GM19324 (cell line): ENCODE measurements at regions not wholly inside any gene's neighbourhood (a gene's known extent, or its start where the extent isn't known, plus 50 kb on each side); places are given as distances from the start of the nearest gene placed in this dataset.
"Not testable (repeated sequence)": the region's sequence is repeated elsewhere in the genome, so short reads cannot be mapped to it uniquely, and the experiment has no call there.

Source experiments
- ATAC-seq: cut with Tn5 transposase; IDR thresholded peaks from one replicate; pipeline ENCODE4 v1.9.1; 2021; ENCODE audit warnings: mild to moderate bottlenecking, moderate library complexity; ENCODE audit not compliant: unreplicated experiment, low FRiP score

DNA sequence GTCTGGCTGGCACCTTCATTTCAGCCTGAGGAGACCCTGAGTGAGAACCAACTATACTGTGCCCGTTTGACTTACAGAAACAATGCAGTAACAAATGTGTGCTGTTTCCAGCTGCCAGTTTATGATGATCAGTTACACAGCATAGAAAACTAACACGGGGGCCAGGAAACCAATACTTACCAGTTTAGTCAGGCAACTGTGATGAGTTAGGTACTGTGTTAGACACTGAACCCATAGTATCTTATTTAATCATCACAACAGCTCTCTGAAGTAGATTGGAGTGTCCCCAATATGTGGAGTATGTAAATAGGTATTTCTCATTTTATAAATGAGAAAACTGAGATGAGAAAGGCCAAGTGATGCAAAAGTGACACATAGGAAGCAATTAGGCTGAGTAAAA is 620.9 kb upstream of the KLF12 start:
- no peak for ATAC-seq

DNA sequence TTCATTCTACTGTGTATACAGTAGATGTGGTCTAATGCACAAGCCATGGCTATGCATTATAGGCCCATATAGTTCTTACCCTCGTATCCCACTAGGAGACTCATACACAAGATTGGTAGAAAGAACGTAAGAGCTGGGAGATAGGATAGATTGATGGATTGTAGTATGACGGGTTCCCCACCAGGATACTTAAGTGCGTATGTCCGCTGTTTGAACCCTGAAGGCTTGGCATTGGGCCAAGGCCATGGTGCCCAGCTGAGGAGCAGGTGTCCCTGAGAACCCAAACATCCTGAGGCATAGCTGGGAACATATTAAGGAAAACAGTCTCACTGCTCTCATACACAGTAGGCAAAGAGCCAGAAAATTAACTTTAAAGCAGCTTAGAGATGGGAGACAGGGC is 617.5 kb upstream of the KLF12 start:
- no peak for ATAC-seq

DNA sequence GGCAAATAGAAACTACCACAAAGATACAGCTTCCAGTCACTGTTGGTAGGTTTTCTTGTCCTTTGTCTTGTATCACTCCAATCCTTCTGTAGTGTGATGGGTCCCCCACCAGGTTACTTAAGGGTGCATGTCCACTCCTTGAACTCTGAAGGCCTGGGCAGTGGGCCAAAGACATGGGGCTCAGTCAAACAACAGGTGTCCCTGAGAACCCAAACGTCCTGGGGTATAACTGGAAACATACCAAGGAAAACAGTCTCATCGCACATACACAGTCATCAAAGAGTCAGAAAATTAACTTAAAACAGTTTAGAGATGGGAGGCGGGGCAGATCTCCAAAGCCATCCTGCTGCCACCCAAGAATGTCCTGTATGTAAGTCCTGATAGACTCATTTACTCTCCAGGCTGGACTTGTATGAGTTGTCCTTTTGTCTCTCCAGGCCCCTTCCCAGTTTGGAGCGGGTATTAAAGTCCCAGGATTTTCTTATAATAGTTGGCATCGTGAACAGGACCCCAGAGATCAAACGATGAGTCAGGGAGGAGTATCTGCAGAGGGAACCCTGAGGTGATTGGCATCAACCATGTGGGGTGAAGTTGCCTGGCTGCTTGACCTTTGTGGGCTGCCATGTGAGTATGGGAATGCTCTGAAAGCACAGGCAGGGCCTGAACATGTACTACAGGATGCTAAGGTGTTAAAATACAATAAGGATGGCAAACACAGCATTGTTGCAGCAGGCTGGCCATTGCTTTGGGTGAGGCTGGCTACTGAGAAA is 613.2 kb upstream of the KLF12 start:
- ATAC-seq = no peak

DNA sequence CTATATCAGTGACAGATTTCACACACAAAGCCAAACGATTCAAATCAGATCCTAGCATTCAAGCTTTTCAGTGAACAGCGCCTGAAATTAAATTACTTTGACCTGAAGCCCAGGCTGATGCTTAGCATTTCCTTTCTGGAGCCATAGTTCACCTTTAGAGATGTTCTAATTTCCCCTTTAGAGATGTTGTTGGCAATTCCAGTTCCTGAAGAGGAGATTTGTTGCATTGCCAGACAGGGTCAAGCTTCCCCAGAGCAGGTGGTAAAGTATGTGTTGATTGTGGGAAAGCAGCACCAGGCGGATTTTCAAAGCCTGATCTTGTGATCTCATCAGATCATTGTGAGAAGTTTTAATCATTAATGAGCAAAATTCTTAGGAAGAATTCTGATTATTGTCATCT is 609.8 kb upstream of the KLF12 start:
- no peak for ATAC-seq

DNA sequence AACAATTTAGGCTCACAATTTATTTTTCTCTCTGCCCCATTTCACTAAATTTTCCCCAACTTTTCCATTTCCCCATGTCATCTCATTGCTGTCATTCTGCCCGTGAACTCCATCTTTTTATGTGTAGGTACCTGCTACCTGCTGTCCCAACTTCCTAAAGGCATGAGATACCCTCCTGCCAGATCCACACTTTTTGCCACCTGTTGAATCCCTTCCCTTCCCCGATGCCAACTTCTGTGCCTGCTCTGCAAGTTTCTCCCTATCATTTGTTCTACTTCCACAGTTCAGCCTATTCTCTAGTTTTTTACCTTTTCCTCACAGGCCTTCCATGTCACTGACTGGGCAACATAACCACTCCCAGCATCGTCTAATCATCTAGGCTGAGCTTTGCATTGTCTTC is 607.5 kb upstream of the KLF12 start:
- no peak for ATAC-seq

DNA sequence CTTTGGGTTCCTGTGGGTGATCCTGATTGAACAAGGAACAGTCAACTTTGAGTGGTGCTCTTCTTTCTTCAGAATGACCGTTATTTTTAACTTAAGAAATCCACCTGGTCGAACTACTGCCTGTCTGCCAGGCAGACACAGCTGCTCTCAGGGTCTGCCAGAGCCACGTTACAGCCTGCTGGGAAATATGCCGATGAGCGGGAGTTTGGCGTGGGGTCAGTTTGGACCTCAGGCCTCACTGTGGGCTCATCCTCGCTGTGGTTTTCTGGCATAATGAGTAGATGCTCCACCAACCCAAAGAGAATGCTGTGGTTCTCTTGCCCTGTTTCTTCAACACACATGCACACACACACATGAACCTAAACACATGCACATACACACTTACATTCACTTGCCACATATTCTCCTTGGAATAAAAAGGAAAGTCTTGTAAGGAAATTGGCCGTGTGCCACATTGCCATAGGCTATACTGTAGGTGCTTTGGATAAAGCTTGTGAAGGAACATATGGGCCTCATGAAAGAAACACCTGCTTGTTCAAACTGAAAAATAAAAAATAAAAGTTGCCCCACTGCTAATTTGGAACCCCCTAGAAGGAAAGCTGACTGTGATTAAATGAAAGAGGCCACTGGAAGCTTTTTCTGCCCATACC is 598.7 kb upstream of the KLF12 start:
- ATAC-seq = no peak

DNA sequence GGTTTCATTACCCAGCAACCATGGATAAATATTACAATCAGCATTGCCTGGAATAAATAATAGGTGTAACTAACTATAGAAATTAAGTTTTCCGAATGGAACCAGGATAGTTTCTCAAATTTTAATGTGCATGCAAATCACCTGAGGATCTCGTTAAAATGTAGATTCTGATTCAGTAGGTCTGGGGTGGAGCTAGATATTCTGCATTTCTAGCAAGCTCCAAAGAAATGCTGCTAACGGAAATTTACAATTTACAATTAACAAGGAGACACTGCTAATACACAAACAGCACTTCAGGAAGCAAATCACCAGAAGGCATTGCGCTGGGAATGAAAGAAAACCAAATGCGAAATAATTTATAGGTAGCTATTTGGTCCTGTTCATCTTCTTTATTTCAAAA is 597.5 kb upstream of the KLF12 start:
- ATAC-seq = no peak

DNA sequence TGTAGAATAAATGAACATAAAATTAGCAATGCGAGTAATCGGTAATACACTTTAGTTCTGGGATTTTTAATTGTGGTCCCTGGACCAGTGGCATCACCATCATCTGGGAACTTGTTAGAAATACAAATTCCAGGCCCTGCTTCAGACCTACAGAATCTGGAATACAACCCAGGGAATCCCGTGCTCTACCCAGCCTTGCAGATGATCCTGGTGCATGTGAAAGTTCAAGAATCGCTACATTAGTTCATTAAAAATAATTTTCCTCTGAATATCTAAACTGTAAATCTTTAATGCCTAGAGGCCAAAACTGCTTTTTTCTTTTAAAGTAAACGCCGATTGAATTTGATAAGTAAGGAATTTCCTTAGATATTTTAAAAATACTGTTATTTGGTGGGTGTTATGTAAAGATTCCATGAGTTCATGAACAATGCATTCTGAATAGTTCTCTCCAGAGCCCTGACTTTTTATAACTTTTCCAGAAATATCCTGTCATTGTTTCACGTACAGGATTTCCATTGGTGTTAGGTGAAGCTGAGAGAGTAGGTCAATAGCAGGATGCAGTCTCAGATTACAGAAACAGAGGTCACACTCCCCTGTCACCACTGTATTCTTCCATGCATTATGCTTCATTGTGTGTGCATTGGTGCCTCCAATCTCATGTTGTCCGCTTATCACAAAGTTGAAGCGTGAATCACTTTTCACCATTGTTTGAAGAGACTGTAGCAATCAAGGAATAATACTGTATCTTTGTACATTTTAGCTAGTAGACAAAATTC is 596.5 kb upstream of the KLF12 start:
- no peak for ATAC-seq

DNA sequence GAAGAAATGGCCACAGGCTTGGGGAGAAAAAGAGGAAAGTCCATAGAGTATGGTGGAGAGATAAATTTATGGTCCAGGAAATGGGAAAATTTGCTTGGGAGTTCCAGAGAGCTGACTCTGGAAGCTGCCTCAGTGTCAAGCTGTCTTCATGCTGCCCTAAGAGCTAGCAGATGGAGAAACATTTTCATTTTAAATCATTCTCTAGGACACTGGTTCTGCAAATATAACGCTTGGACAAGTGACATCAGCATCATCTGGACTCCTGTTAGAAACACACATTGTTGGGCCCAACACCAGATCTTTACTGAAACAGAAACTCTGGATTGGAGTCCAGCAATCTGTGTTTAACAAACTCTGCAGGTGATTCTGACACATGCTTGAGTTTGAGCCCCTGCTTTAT is 592.0 kb upstream of the KLF12 start:
- ATAC-seq = no peak

DNA sequence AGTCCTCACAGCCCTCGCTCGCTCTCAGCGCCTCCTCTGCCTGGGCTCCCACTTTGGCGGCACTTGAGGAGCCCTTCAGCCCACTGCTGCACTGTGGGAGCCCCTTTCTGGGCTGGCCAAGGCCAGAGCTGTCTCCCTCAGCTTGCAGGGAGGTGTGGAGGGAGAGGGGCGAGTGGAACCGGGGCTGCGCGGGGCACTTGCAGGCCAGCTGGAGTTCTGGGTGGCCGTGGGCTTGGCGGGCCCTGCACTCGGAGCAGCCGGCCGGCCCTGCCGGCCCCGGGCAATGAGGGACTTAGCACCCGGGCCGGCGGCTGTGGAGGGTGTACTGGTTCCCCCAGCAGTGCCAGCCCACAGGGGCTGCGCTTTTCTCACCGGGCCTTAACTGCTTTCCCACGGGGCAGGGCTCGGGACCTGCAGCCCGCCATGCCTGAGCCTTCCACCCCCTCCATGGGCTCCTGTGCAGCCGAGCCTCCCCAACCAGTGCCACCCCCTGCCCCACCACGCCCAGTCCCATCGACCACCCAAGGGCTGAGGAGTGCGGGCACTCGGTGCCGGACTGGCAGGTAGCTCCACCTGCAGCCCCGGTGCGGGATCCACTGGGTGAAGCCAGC is 584.1 kb upstream of the KLF12 start:
- ATAC-seq = not testable (repeated sequence)

DNA sequence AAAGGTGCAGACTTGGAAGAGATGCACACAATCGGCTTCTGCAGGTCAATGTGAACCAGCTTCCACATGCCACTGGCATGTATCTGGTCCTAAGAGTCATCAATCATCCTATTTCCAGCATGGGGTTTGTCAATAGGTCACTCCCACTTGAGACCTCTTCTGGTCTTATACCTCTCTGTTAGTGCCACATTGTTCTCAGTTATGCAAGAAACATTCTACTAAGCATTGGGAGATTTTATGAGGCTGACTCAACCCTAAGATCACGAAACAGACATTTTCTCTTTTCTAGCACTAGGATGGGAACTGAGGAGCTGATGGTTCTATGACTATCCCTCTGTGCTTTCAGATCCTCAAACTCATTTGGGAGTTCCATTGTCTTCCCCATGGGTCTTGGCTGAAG is 581.5 kb upstream of the KLF12 start:
- ATAC-seq = no peak

DNA sequence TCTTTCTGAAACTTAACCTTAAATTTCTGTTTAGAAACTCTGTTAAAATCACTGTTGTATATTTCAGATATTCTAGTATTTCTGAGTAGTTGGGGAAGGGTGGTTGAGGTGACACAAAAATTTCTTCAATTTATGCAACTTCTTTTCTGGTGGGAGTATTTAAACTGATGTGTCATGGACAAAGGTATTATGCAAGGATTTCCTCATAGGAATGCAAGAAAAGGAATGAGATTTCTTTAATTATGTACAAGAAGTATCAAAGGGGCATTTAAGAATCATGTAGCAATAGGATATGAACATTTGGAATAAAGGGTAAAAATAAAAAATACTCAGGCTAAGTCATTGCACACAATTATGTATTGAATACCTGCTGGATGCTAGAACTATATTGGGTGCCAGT is 575.8 kb upstream of the KLF12 start:
- no peak for ATAC-seq

DNA sequence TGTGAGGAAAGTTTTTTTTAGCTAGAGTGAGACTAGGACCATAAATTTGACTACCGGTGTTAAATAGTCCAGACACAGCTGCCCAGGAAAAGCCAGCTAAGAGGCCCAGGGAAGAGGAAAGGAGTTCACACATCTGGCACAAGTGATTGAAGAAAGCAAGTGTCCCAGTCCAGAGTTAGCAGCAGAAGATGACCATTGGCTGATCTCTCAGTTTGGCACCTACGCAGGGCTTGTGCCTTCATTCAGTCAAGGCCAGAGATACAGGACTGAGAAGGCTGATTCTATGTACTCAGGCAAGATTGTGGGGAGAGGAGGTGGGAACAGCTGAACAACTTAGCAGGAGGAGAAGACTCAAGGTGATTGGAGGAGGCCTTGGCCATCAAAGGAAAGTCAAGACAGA is 575.0 kb upstream of the KLF12 start:
- no peak for ATAC-seq

DNA sequence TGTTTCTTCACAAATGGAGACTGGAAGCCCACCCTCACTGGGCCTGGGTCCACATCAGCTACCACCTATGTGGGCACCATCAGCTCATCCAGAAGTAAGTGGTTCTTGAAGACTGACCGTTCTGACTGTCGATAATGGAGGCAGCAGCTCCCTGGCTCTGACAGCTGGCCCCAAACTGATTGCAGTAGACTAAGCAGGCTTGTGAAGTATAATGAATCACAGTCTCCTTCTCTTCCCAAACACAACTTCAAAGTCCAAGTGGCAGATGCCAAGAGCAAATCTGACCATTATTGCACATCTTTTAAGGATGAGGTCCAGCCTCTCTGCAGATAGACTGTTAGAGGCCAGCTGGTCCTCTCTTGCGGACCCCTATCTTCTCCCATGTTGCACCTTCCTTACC is 574.4 kb upstream of the KLF12 start:
- no peak for ATAC-seq

DNA sequence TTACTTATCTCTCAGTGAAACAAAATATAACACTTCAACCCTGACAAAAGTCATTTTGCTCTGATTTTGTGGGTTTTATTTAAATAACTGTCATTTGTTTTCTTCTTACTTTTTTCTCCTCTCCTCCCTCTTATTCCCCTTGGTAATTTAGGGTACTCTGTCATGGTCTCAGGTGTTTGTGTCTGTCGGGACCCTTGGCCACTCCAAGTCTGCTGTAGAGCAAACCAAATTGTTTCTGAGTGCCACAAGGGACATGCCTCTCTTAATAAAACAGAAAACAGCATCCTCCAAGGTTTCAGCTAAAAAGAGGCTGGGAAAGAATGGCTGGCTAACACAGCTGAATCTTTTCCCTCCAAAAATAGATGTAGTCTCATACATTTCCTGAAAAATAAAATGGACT is 573.1 kb upstream of the KLF12 start:
- no peak for ATAC-seq

DNA sequence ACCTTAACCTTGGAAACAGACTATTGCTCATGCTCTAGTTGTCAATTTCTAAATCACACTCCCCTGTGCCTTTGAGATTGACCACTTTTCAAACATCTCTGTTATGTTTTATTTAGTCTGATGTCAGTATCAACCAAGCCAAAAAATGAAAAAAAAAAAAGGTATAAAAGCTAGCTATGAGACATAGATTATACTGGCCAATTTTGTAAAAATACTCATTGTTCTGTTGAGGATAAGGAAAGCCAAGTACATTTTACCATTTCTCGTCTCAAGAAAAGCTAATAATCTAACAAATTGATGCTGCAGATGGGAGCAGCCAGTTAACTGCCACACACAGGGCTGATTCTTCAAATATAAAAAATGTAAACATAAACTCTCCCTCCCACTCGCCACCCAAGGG is 572.6 kb upstream of the KLF12 start:
- ATAC-seq = no peak

DNA sequence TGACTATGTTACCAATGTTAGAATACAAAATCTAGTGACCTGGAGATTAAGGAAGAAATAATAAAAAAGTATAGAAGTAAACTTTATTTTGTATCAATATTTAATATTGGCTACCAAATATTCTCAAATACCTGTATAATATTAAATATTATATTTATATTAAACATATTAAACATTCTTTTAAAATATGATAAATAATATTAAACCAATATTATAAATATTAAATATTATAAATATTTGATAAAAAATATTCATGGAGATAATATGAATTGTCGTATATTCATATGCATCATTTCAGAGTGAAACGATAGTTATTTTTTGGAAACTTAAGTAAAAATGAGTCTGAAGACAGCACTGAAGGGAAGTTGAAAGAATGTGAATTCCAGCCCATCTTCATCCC is 571.2 kb upstream of the KLF12 start:
- no peak for ATAC-seq

DNA sequence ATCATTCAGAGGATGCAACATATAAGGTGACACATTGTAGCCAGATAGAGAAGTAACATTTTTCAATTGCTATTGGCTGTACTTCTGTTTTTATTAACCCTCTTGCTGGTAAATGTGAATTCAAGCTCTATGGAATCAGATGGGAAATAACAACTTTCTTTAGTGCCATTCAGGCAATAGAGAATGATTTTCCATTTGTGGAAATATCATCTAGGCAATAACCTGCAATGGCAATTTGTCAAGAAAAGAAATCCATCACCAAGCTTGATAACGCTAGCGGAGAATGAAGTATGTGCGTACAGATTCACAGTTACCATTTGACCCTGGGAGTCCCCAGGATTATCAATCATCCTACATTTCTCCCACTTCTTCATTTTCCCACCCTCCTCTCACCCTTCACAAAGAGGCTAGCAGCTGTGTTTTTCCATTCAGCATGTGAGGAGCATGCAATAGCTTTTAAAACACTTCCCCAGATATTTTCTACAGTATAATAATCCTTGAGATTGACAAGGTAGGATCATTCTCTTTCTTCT is 569.7 kb upstream of the KLF12 start:
- ATAC-seq = no peak

DNA sequence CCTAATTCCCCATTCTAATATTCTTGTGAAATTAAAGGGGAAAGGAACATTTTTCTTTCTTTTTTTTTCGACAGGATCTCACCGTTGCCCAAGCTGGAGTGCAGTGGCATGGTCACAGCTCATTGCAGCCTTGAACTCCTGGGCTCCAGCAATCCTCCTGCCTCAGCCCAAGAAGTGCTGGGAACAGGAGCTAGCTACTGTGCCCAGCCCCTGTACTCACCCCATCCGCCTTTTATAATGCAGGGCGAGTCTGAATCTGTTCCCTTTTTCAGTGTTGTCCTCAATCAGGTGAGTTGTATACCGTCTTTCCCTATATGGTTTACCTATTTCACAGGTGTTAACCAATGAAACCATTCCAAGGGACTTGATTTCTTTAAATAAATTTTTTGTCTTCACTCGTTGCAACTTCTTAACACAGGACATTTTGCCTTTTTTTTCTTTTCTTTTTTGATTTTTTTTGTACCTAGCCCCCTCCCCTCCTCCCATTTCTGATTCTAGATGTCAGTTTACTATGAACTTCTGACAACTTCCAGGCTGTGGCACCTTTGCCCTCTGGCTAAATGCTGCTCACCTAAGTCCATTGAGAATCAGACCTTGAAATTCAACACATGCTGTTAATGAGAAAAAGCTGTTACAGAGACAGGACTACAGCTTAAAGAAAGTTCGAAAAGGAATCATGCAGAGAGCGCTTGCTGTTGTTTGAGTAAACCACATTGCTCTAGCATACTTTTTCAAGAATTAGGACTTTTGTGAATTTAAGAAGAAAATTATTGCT is 562.1 kb upstream of the KLF12 start:
- ATAC-seq = no peak
